SK-N-SH treated with all-trans-retinoic acid at 6 μM for 48 hours (cell line): ENCODE measurements at regions not wholly inside any gene's neighbourhood (a gene's known extent, or its start where the extent isn't known, plus 50 kb on each side); places are given as distances from the start of the nearest gene placed in this dataset.

ENCODE experiments used
- ATAC-seq: fragments of 200-7000 bp; cut with Tn5 transposase; 3 replicates; pipeline ENCODE4 v1.9.1; 2020; ENCODE audit warnings: mild to moderate bottlenecking, moderate library complexity
- BACH2 ChIP-seq: fragments of 250-450 bp; sonication (Bioruptor Pico); IDR thresholded peaks from 2 replicates; pipeline ENCODE4 v1.9.0; 2021; ENCODE audit warnings: mild to moderate bottlenecking, borderline replicate concordance
- CREB5 ChIP-seq: fragments of 250-450 bp; sonication (Bioruptor Pico); IDR thresholded peaks from 2 replicates; pipeline ENCODE4 v1.5.1; 2020; ENCODE audit warnings: low read depth, mild to moderate bottlenecking, moderate library complexity
- CSDC2 ChIP-seq: fragments of 250-450 bp; sonication (Bioruptor Pico); IDR thresholded peaks from 2 replicates; pipeline ENCODE4 v1.5.0; 2020; ENCODE audit warnings: mild to moderate bottlenecking, moderate library complexity
- CSRNP3 ChIP-seq: fragments of 250-450 bp; sonication (Bioruptor Pico); IDR thresholded peaks from 2 replicates; pipeline ENCODE4 v1.5.1; 2021; ENCODE audit warnings: mild to moderate bottlenecking, moderate library complexity
- ESRRG ChIP-seq: fragments of 250-450 bp; sonication (Bioruptor Pico); IDR thresholded peaks from 2 replicates; pipeline ENCODE4 v1.6.1; 2021; ENCODE audit warnings: mild to moderate bottlenecking
- GLIS3 ChIP-seq: fragments of 250-450 bp; sonication (Bioruptor Pico); IDR thresholded peaks from 2 replicates; pipeline ENCODE4 v1.5.0; 2020; ENCODE audit warnings: mild to moderate bottlenecking, moderate library complexity
- ISL1 ChIP-seq: fragments of 250-450 bp; sonication (Bioruptor Pico); IDR thresholded peaks from 2 replicates; pipeline ENCODE4 v2.1.2; 2022; ENCODE audit warnings: mild to moderate bottlenecking, moderate library complexity
- OSR1 ChIP-seq: fragments of 250-450 bp; sonication (Bioruptor Pico); IDR thresholded peaks from 2 replicates; pipeline ENCODE4 v1.8.0; 2022; ENCODE audit warnings: moderate library complexity, mild to moderate bottlenecking, inconsistent platforms
- PATZ1 ChIP-seq: fragments of 250-450 bp; sonication (Bioruptor Pico); IDR thresholded peaks from 2 replicates; pipeline ENCODE4 v1.8.0; 2020; ENCODE audit warnings: mild to moderate bottlenecking, moderate library complexity, borderline replicate concordance
- POU6F1 ChIP-seq: fragments of 250-450 bp; sonication (Bioruptor Pico); IDR thresholded peaks from 2 replicates; pipeline ENCODE4 v1.8.0; 2021; ENCODE audit warnings: low read depth, mild to moderate bottlenecking, moderate library complexity, borderline replicate concordance
- PPARA ChIP-seq: fragments of 250-450 bp; sonication (Bioruptor Pico); IDR thresholded peaks from 2 replicates; pipeline ENCODE4 v1.5.0; 2020; ENCODE audit warnings: mild to moderate bottlenecking, borderline replicate concordance
- RARB ChIP-seq: fragments of 250-450 bp; sonication (Bioruptor Pico); IDR thresholded peaks from 2 replicates; pipeline ENCODE4 v1.8.0; 2021; ENCODE audit warnings: mild to moderate bottlenecking, moderate library complexity
- SNAI2 ChIP-seq: fragments of 250-450 bp; sonication (Bioruptor Pico); IDR thresholded peaks from 2 replicates; pipeline ENCODE4 v1.5.0; 2020; ENCODE audit warnings: mild to moderate bottlenecking, moderate library complexity
- TCF4 ChIP-seq: fragments of 250-450 bp; sonication (Bioruptor Pico); IDR thresholded peaks from 2 replicates; pipeline ENCODE4 v1.8.0; 2021; ENCODE audit warnings: mild to moderate bottlenecking, moderate library complexity, borderline replicate concordance
- TOX ChIP-seq: fragments of 250-450 bp; sonication (Bioruptor Pico); IDR thresholded peaks from 2 replicates; pipeline ENCODE4 v1.8.0; 2021; ENCODE audit warnings: mild to moderate bottlenecking, moderate library complexity, borderline replicate concordance
- TSHZ2 ChIP-seq: fragments of 250-450 bp; sonication (Bioruptor Pico); IDR thresholded peaks from 2 replicates; pipeline ENCODE4 v1.5.0; 2020; ENCODE audit warnings: mild to moderate bottlenecking, moderate library complexity
- ZC3H10 ChIP-seq: fragments of 250-450 bp; sonication (Bioruptor Pico); IDR thresholded peaks from 2 replicates; pipeline ENCODE4 v1.5.1; 2021; ENCODE audit warnings: mild to moderate bottlenecking, moderate library complexity
- ZFP30 ChIP-seq: fragments of 450-650 bp; formaldehyde crosslinking; IDR thresholded peaks from 2 replicates; pipeline ENCODE4 v1.5.0; 2022; ENCODE audit warnings: mild to moderate bottlenecking, moderate library complexity
- ZNF565 ChIP-seq: fragments of 450-650 bp; formaldehyde crosslinking; conservative IDR thresholded peaks from 2 replicates; pipeline ENCODE4 v1.5.0; 2020; ENCODE audit warnings: low read depth, mild to moderate bottlenecking, moderate library complexity
- ZNF70 ChIP-seq: fragments of 450-650 bp; formaldehyde crosslinking; IDR thresholded peaks from 2 replicates; pipeline ENCODE4 v1.5.0; 2020; ENCODE audit warnings: mild to moderate bottlenecking, moderate library complexity

- TF ChIP-seq TOX (CRISPR knock-in tag) (no peak), GLIS3 (CRISPR knock-in tag) (no peak), ZC3H10 (no peak), POU6F1 (CRISPR knock-in tag) (no peak), OSR1 (CRISPR knock-in tag) (no peak), RARB (CRISPR knock-in tag) (no peak), ISL1 (CRISPR knock-in tag) (no peak)
- TF ChIP-seq, all 23 proteins: peak for 0
- no peak; the same call in 2 of the 3 replicates for ATAC-seq
Measured at GRCh38 chr6:5898563-5898962, 108.2 kb downstream of the NRN1 start.

GRCh38 chr6:5898102-5898501 lies 108.6 kb downstream of the NRN1 start:
- no peak for ATAC-seq
- TF ChIP-seq ZFP30 (CRISPR knock-in tag) (no peak), ISL1 (CRISPR knock-in tag) (no peak), ZNF70 (CRISPR knock-in tag) (no peak), CSDC2 (CRISPR knock-in tag) (no peak), BACH2 (CRISPR knock-in tag) (no peak), CREB5 (CRISPR knock-in tag) (no peak), CSRNP3 (CRISPR knock-in tag) (no peak), POU6F1 (CRISPR knock-in tag) (no peak), ZC3H10 (no peak), SNAI2 (CRISPR knock-in tag) (no peak), GLIS3 (CRISPR knock-in tag) (no peak), TSHZ2 (no peak)

GRCh38 chr6:5896476-5897200 lies 110.1 kb downstream of the NRN1 start:
- TF ChIP-seq PPARA (CRISPR knock-in tag) = no peak
- TF ChIP-seq CSRNP3 (CRISPR knock-in tag) = no peak
- TF ChIP-seq RARB (CRISPR knock-in tag) = no peak
- TF ChIP-seq ZNF565 (CRISPR knock-in tag) = no peak
- TF ChIP-seq TCF4 (CRISPR knock-in tag) = no peak
- TF ChIP-seq GLIS3 (CRISPR knock-in tag) = no peak
- no peak for TF ChIP-seq ESRRG
- no peak for TF ChIP-seq PATZ1 (CRISPR knock-in tag)
- TF ChIP-seq ZNF70 (CRISPR knock-in tag) = no peak
- TF ChIP-seq ZC3H10 = no peak
- TF ChIP-seq ISL1 (CRISPR knock-in tag) = no peak
- ATAC-seq = no peak
